Thyroid gland (tissue), 4 donors: ENCODE measurements at regions not wholly inside any gene's neighbourhood (a gene's known extent, or its start where the extent isn't known, plus 50 kb on each side); places are given as distances from the start of the nearest gene placed in this dataset.

ENCODE experiments used
- DNase-seq, 2 donors: peaks; one replicate each; pipeline ENCODE4 v3.0.0-alpha.2; 2019
- H3K27ac ChIP-seq, 3 donors: fragments of 200-600 bp; sonication (generic); 1 replicate in 2 of 3; 2 replicates in 1 of 3; pipeline ENCODE4 v1.5.1; 2016 to 2019; ENCODE audit warnings: mild to moderate bottlenecking in 1 of 3, moderate library complexity in 1 of 3
- H3K27me3 ChIP-seq: fragments of 200-600 bp; sonication (generic); one replicate; pipeline ENCODE4 v1.5.1; 2019
- H3K36me3 ChIP-seq, 2 donors: fragments of 200-600 bp; sonication (generic); one replicate each; pipeline ENCODE4 v1.5.1; 2016 to 2019
- H3K4me1 ChIP-seq, 2 donors: fragments of 200-600 bp; sonication (generic); one replicate each; pipeline ENCODE4 v1.5.1; 2017 to 2019
- H3K4me3 ChIP-seq, 3 donors: fragments of 200-600 bp; sonication (generic); replicated peaks in 1 of 3; 1 replicate in 2 of 3; 2 replicates in 1 of 3; pipeline ENCODE4 v1.5.1; 2016; ENCODE audit warnings: mild to moderate bottlenecking in 1 of 3
- H3K9me3 ChIP-seq: fragments of 200-600 bp; sonication (generic); one replicate; pipeline ENCODE4 v1.5.1; 2017
- POLR2A ChIP-seq, 2 donors: fragments of 450-650 bp; IDR thresholded peaks; one replicate each; pipeline ENCODE4 v1.6.1; 2017; ENCODE audit warnings: antibody characterized with exemption in 2 of 2, mild to moderate bottlenecking in 2 of 2, moderate library complexity in 1 of 2
- WGBS, 2 donors: methylation state at CpG; one replicate each; pipeline ENCODE4 v1.1.5; 2017; 5-methylcytosine and 5-hydroxymethylcytosine counted together
- intact Hi-C: fragments of 100-400 bp; cut with DNase I; formaldehyde crosslinking; loops from one replicate; pipeline ENCODE4 v1.15.1; 2023
- TF ChIP-seq, protein P1 (sequence below), 6 experiments: fragments of 200-600 bp in 3 of 6; fragments of 450-650 bp in 3 of 6; sonication (generic) in 3 of 6; IDR thresholded peaks; one replicate each; pipeline ENCODE4 v1.5.1; 2016 to 2019; ENCODE audit warnings: antibody characterized with exemption in 6 of 6, mild to moderate bottlenecking in 2 of 6, inconsistent platforms in 1 of 6, moderate library complexity in 1 of 6

- Histone ChIP-seq H3K27ac (no peak overlapping the region), H3K4me3 (no peak overlapping the region), H3K36me3 (no peaks in the 10 kb centered on the region), H3K9me3 (no peaks in the 10 kb centered on the region), H3K27me3 (no peaks in the 10 kb centered on the region), H3K4me1 (peaks cover 0 to 5% of the 10 kb centered on the region in 2 donors)
- WGBS, 2 donors: 65 to 77% methylated on average over 3 of the region's 3 CpGs
- intact Hi-C loops: no loop called here
- DNase-seq: no peak
- TF ChIP-seq, protein P1, sequence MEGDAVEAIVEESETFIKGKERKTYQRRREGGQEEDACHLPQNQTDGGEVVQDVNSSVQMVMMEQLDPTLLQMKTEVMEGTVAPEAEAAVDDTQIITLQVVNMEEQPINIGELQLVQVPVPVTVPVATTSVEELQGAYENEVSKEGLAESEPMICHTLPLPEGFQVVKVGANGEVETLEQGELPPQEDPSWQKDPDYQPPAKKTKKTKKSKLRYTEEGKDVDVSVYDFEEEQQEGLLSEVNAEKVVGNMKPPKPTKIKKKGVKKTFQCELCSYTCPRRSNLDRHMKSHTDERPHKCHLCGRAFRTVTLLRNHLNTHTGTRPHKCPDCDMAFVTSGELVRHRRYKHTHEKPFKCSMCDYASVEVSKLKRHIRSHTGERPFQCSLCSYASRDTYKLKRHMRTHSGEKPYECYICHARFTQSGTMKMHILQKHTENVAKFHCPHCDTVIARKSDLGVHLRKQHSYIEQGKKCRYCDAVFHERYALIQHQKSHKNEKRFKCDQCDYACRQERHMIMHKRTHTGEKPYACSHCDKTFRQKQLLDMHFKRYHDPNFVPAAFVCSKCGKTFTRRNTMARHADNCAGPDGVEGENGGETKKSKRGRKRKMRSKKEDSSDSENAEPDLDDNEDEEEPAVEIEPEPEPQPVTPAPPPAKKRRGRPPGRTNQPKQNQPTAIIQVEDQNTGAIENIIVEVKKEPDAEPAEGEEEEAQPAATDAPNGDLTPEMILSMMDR (IDR thresholded peaks at IDR 0.05): no peak
- TF ChIP-seq POLR2A (IDR thresholded peaks at IDR 0.05): no peak
Measured at GRCh38 chr13:72150502-72150901, 283.5 kb upstream of the DACH1 start.

DNA sequence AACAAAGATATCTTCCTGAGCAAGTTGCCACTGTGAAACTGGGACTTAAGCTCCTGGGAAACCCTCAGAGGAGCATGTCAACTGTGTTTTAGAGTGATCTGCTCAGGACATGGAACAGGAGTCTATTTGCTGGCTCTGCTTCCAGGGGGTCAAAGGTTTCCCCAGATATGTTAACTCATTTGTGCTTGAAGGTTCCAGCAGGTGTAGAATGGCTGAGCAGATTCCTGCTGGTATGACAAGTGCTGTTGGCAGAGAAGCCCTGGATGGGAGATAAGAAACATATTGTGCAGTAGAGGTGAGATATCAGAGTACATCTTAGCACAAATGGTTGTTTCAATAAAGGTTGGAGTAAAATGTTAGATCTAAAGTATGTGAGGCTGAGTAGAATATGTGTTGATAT, 282.7 kb upstream of the DACH1 start:
- Histone ChIP-seq H3K9me3 (no peaks in the 10 kb centered on the region), H3K27me3 (no peaks in the 10 kb centered on the region), H3K27ac (no peak overlapping the region), H3K4me1 (peaks cover 0 to 5% of the 10 kb centered on the region in 2 donors), H3K36me3 (no peaks in the 10 kb centered on the region), H3K4me3 (no peak overlapping the region)
- TF ChIP-seq POLR2A (IDR thresholded peaks at IDR 0.05): no peak
- TF ChIP-seq, protein P1 (IDR thresholded peaks at IDR 0.05): no peak
- DNase-seq: no peak
- intact Hi-C loops: no loop called here

GRCh38 chr13:72146816-72147215, 279.8 kb upstream of the DACH1 start:
- no peaks in the 10 kb centered on the region for H3K9me3 ChIP-seq
- WGBS, 2 donors: 68 to 71% methylated on average over 5 of the region's 5 CpGs
- H3K36me3 ChIP-seq: no peaks in the 10 kb centered on the region
- H3K4me3 ChIP-seq: no peak overlapping the region
- intact Hi-C loops: no loop called here
- no peak for DNase-seq
- H3K27ac ChIP-seq: no peak overlapping the region
- H3K4me1 ChIP-seq: peaks cover 13 to 19% of the 10 kb centered on the region in 2 donors
- no peaks in the 10 kb centered on the region for H3K27me3 ChIP-seq
- TF ChIP-seq POLR2A (IDR thresholded peaks at IDR 0.05): no peak
- TF ChIP-seq, protein P1 (IDR thresholded peaks at IDR 0.05): no peak

DNA sequence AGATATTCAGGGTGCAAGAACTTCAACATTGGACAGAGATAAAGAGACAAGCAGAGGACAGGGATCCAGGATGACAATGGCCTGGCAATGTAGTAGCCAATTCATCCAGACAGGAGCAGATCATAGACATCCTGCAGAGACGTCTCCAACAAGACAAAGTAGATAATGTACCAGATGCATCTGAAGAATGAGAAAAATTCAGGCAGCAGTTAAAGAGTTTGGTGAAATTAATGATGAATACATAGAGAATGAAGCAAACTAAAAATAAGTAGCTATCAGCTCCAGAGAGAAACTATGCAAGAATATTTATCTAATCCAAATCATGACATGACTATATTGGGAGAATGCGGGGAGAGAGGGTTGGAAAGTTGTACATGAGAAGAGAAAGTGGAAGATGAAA, 278.4 kb upstream of the DACH1 start:
- Histone ChIP-seq H3K4me3 (no peak overlapping the region), H3K27ac (no peak overlapping the region), H3K9me3 (no peaks in the 10 kb centered on the region), H3K4me1 (peaks cover 8 to 24% of the 10 kb centered on the region in 2 donors), H3K27me3 (no peaks in the 10 kb centered on the region), H3K36me3 (no peaks in the 10 kb centered on the region)
- no peak for DNase-seq
- TF ChIP-seq POLR2A (IDR thresholded peaks at IDR 0.05): no peak
- TF ChIP-seq, protein P1 (IDR thresholded peaks at IDR 0.05): no peak
- intact Hi-C loops: no loop called here
- WGBS, 2 donors: 88 to 90% methylated on average over 2 of the region's 2 CpGs

DNA sequence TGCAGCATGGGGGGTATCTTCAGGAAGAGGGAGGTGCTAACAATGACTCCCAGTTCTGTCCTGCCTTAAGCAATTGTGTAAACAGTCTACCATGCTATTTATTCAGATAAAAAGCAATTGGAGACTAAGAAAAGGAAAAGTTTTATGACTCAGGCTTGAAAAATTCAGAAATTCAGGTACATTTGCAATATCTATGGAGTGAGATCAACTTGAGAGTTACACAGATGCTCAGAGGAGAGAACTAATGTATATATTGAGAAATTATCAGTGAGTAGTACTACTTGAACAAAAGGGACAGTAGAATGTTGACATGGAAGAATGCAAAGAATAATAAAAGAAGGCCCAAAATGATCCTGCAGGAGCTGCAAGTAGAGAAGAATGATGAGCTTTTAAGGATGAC, 277.6 kb upstream of the DACH1 start:
- Histone ChIP-seq H3K4me3 (no peak overlapping the region), H3K27me3 (no peaks in the 10 kb centered on the region), H3K36me3 (no peaks in the 10 kb centered on the region), H3K27ac (no peak overlapping the region), H3K9me3 (no peaks in the 10 kb centered on the region), H3K4me1 (peaks cover 8 to 24% of the 10 kb centered on the region in 2 donors)
- intact Hi-C loops: no loop called here
- no peak for DNase-seq
- TF ChIP-seq, protein P1 (IDR thresholded peaks at IDR 0.05): no peak
